ENCODE measurements at regions not wholly inside any gene's neighbourhood (a gene's known extent, or its start where the extent isn't known, plus 50 kb on each side); places are given as distances from the start of the nearest gene placed in this dataset.
"Not testable (repeated sequence)": the region's sequence is repeated elsewhere in the genome, so short reads cannot be mapped to it uniquely, and the experiment has no call there.

- not testable (repeated sequence) for H3K36me3 ChIP-seq (ENCODE audit: control insufficient read depth in 2 of 2, insufficient read depth in 2 of 2, low read length in 1 of 2)
Observed at GRCh38 chr4:102397056-102397455, 51.8 kb upstream of the SLC39A8 start.

GRCh38 chr4:102399021-102399420 lies 53.7 kb upstream of the SLC39A8 start:
- H3K36me3 ChIP-seq (ENCODE audit: control insufficient read depth in 2 of 2, insufficient read depth in 2 of 2, low read length in 1 of 2), result no peaks in the 10 kb centered on the region
- no peak overlapping the region for H3K27ac ChIP-seq (ENCODE audit: low read depth in 2 of 2, low read length in 1 of 2)
- no peaks in the 10 kb centered on the region for H3K4me1 ChIP-seq (ENCODE audit: control insufficient read depth in 2 of 2, insufficient read depth in 2 of 2, low read length in 1 of 2)
- no peak overlapping the region for H3K4me3 ChIP-seq (ENCODE audit: low read depth in 1 of 2, low read length in 2 of 2)
- 62 to 77% methylated on average over 1 of the region's 1 CpG for WGBS, 2 donors
- H3K27me3 ChIP-seq (ENCODE audit: control insufficient read depth in 1 of 2, insufficient read depth in 2 of 2, low read length in 2 of 2), result no peaks in the 10 kb centered on the region
- no peaks in the 10 kb centered on the region for H3K9me3 ChIP-seq (ENCODE audit: control insufficient read depth in 2 of 2, insufficient read depth in 1 of 2, low read depth in 1 of 2, low read length in 1 of 2)

More at GRCh38 chr4:102397056-102397455, 51.8 kb upstream of the SLC39A8 start:
- not testable (repeated sequence) for H3K4me3 ChIP-seq (ENCODE audit: low read depth in 1 of 2, low read length in 2 of 2); H3K4me1 ChIP-seq (ENCODE audit: control insufficient read depth in 2 of 2, insufficient read depth in 2 of 2, low read length in 1 of 2); H3K9me3 ChIP-seq (ENCODE audit: control insufficient read depth in 2 of 2, insufficient read depth in 1 of 2, low read depth in 1 of 2, low read length in 1 of 2); H3K27me3 ChIP-seq (ENCODE audit: control insufficient read depth in 1 of 2, insufficient read depth in 2 of 2, low read length in 2 of 2); H3K27ac ChIP-seq (ENCODE audit: low read depth in 2 of 2, low read length in 1 of 2)
- WGBS, 2 donors, result 87 to 94% methylated on average over 5 of the region's 5 CpGs

GRCh38 chr4:102400898-102401297 lies 55.6 kb upstream of the SLC39A8 start:
- no peak overlapping the region for H3K27ac ChIP-seq (ENCODE audit: low read depth in 2 of 2, low read length in 1 of 2)
- 89 to 92% methylated on average over 4 of the region's 4 CpGs for WGBS, 2 donors
- no peaks in the 10 kb centered on the region for H3K9me3 ChIP-seq (ENCODE audit: control insufficient read depth in 2 of 2, insufficient read depth in 1 of 2, low read depth in 1 of 2, low read length in 1 of 2)
- H3K27me3 ChIP-seq (ENCODE audit: control insufficient read depth in 1 of 2, insufficient read depth in 2 of 2, low read length in 2 of 2), result no peaks in the 10 kb centered on the region
- H3K36me3 ChIP-seq (ENCODE audit: control insufficient read depth in 2 of 2, insufficient read depth in 2 of 2, low read length in 1 of 2), result no peaks in the 10 kb centered on the region
- H3K4me1 ChIP-seq (ENCODE audit: control insufficient read depth in 2 of 2, insufficient read depth in 2 of 2, low read length in 1 of 2), result no peaks in the 10 kb centered on the region
- no peak overlapping the region for H3K4me3 ChIP-seq (ENCODE audit: low read depth in 1 of 2, low read length in 2 of 2)

- H3K36me3 ChIP-seq (ENCODE audit: control insufficient read depth in 2 of 2, insufficient read depth in 2 of 2, low read length in 1 of 2), result no peaks in the 10 kb centered on the region
- no peaks in the 10 kb centered on the region for H3K27me3 ChIP-seq (ENCODE audit: control insufficient read depth in 1 of 2, insufficient read depth in 2 of 2, low read length in 2 of 2)
- no peaks in the 10 kb centered on the region for H3K4me1 ChIP-seq (ENCODE audit: control insufficient read depth in 2 of 2, insufficient read depth in 2 of 2, low read length in 1 of 2)
- 84 to 90% methylated on average over 2 of the region's 2 CpGs for WGBS, 2 donors
- no peak overlapping the region for H3K4me3 ChIP-seq (ENCODE audit: low read depth in 1 of 2, low read length in 2 of 2)
- H3K9me3 ChIP-seq (ENCODE audit: control insufficient read depth in 2 of 2, insufficient read depth in 1 of 2, low read depth in 1 of 2, low read length in 1 of 2), result no peaks in the 10 kb centered on the region
- H3K27ac ChIP-seq (ENCODE audit: low read depth in 2 of 2, low read length in 1 of 2), result no peak overlapping the region
Observed at GRCh38 chr4:102402223-102402622, 56.9 kb upstream of the SLC39A8 start.

- Histone ChIP-seq H3K9me3 (ENCODE audit: control insufficient read depth in 2 of 2, insufficient read depth in 1 of 2, low read depth in 1 of 2, low read length in 1 of 2) (no peaks in the 10 kb centered on the region), H3K27me3 (ENCODE audit: control insufficient read depth in 1 of 2, insufficient read depth in 2 of 2, low read length in 2 of 2) (no peaks in the 10 kb centered on the region), H3K4me3 (ENCODE audit: low read depth in 1 of 2, low read length in 2 of 2) (no peak overlapping the region), H3K27ac (ENCODE audit: low read depth in 2 of 2, low read length in 1 of 2) (no peak overlapping the region), H3K36me3 (ENCODE audit: control insufficient read depth in 2 of 2, insufficient read depth in 2 of 2, low read length in 1 of 2) (no peaks in the 10 kb centered on the region), H3K4me1 (ENCODE audit: control insufficient read depth in 2 of 2, insufficient read depth in 2 of 2, low read length in 1 of 2) (no peaks in the 10 kb centered on the region)
- 77 to 81% methylated on average over 3 of the region's 3 CpGs for WGBS, 2 donors
Observed at GRCh38 chr4:102403116-102403515, 57.8 kb upstream of the SLC39A8 start.

GRCh38 chr4:102404431-102404969 lies 59.2 kb upstream of the SLC39A8 start:
- Histone ChIP-seq H3K9me3 (ENCODE audit: control insufficient read depth in 2 of 2, insufficient read depth in 1 of 2, low read depth in 1 of 2, low read length in 1 of 2) (no peaks in the 10 kb centered on the region), H3K27me3 (ENCODE audit: control insufficient read depth in 1 of 2, insufficient read depth in 2 of 2, low read length in 2 of 2) (no peaks in the 10 kb centered on the region), H3K4me1 (ENCODE audit: control insufficient read depth in 2 of 2, insufficient read depth in 2 of 2, low read length in 1 of 2) (no peaks in the 10 kb centered on the region), H3K27ac (ENCODE audit: low read depth in 2 of 2, low read length in 1 of 2) (no peak overlapping the region), H3K4me3 (ENCODE audit: low read depth in 1 of 2, low read length in 2 of 2) (no peak overlapping the region), H3K36me3 (ENCODE audit: control insufficient read depth in 2 of 2, insufficient read depth in 2 of 2, low read length in 1 of 2) (no peaks in the 10 kb centered on the region)
- 24 to 46% methylated on average over 1 of the region's 1 CpG for WGBS, 2 donors

- H3K27me3 ChIP-seq (ENCODE audit: control insufficient read depth in 1 of 2, insufficient read depth in 2 of 2, low read length in 2 of 2), result no peaks in the 10 kb centered on the region
- no peaks in the 10 kb centered on the region for H3K4me1 ChIP-seq (ENCODE audit: control insufficient read depth in 2 of 2, insufficient read depth in 2 of 2, low read length in 1 of 2)
- H3K36me3 ChIP-seq (ENCODE audit: control insufficient read depth in 2 of 2, insufficient read depth in 2 of 2, low read length in 1 of 2), result no peaks in the 10 kb centered on the region
- WGBS, 2 donors, result 53 to 57% methylated on average over 3 of the region's 3 CpGs
- H3K4me3 ChIP-seq (ENCODE audit: low read depth in 1 of 2, low read length in 2 of 2), result no peak overlapping the region
- H3K9me3 ChIP-seq (ENCODE audit: control insufficient read depth in 2 of 2, insufficient read depth in 1 of 2, low read depth in 1 of 2, low read length in 1 of 2), result no peaks in the 10 kb centered on the region
- H3K27ac ChIP-seq (ENCODE audit: low read depth in 2 of 2, low read length in 1 of 2), result no peak overlapping the region
Observed at GRCh38 chr4:102405821-102406401, 60.6 kb upstream of the SLC39A8 start.

GRCh38 chr4:102410884-102411283 lies 65.6 kb upstream of the SLC39A8 start:
- WGBS, 2 donors, result 84 to 91% methylated on average over 1 of the region's 1 CpG
- not testable (repeated sequence) for H3K4me3 ChIP-seq (ENCODE audit: low read depth in 1 of 2, low read length in 2 of 2); H3K27me3 ChIP-seq (ENCODE audit: control insufficient read depth in 1 of 2, insufficient read depth in 2 of 2, low read length in 2 of 2); H3K36me3 ChIP-seq (ENCODE audit: control insufficient read depth in 2 of 2, insufficient read depth in 2 of 2, low read length in 1 of 2); H3K9me3 ChIP-seq (ENCODE audit: control insufficient read depth in 2 of 2, insufficient read depth in 1 of 2, low read depth in 1 of 2, low read length in 1 of 2); H3K27ac ChIP-seq (ENCODE audit: low read depth in 2 of 2, low read length in 1 of 2); H3K4me1 ChIP-seq (ENCODE audit: control insufficient read depth in 2 of 2, insufficient read depth in 2 of 2, low read length in 1 of 2)

- 69 to 75% methylated on average over 1 of the region's 1 CpG for WGBS, 2 donors
- no peaks in the 10 kb centered on the region for H3K27me3 ChIP-seq (ENCODE audit: control insufficient read depth in 1 of 2, insufficient read depth in 2 of 2, low read length in 2 of 2)
- H3K4me1 ChIP-seq (ENCODE audit: control insufficient read depth in 2 of 2, insufficient read depth in 2 of 2, low read length in 1 of 2), result no peaks in the 10 kb centered on the region
- no peaks in the 10 kb centered on the region for H3K36me3 ChIP-seq (ENCODE audit: control insufficient read depth in 2 of 2, insufficient read depth in 2 of 2, low read length in 1 of 2)
- no peak overlapping the region for H3K4me3 ChIP-seq (ENCODE audit: low read depth in 1 of 2, low read length in 2 of 2)
- H3K9me3 ChIP-seq (ENCODE audit: control insufficient read depth in 2 of 2, insufficient read depth in 1 of 2, low read depth in 1 of 2, low read length in 1 of 2), result no peaks in the 10 kb centered on the region
- no peak overlapping the region for H3K27ac ChIP-seq (ENCODE audit: low read depth in 2 of 2, low read length in 1 of 2)
Observed at GRCh38 chr4:102411408-102411807, 66.1 kb upstream of the SLC39A8 start.

- H3K27ac ChIP-seq (ENCODE audit: low read depth in 2 of 2, low read length in 1 of 2), result no peak overlapping the region
Observed at GRCh38 chr4:102416765-102417164, 71.5 kb upstream of the SLC39A8 start.

More at GRCh38 chr4:102416765-102417164, 71.5 kb upstream of the SLC39A8 start:
- H3K36me3 ChIP-seq (ENCODE audit: control insufficient read depth in 2 of 2, insufficient read depth in 2 of 2, low read length in 1 of 2), result no peaks in the 10 kb centered on the region
- H3K4me1 ChIP-seq (ENCODE audit: control insufficient read depth in 2 of 2, insufficient read depth in 2 of 2, low read length in 1 of 2), result no peaks in the 10 kb centered on the region
- H3K9me3 ChIP-seq (ENCODE audit: control insufficient read depth in 2 of 2, insufficient read depth in 1 of 2, low read depth in 1 of 2, low read length in 1 of 2), result no peaks in the 10 kb centered on the region
- H3K4me3 ChIP-seq (ENCODE audit: low read depth in 1 of 2, low read length in 2 of 2), result no peak overlapping the region
- no peaks in the 10 kb centered on the region for H3K27me3 ChIP-seq (ENCODE audit: control insufficient read depth in 1 of 2, insufficient read depth in 2 of 2, low read length in 2 of 2)

All from esophagus (tissue), 2 donors.